Activated CD8-positive, alpha-beta memory T cell treated with anti-CD3 and anti-CD28 coated beads for 4 hours (primary cell): ENCODE measurements at regions not wholly inside any gene's neighbourhood (a gene's known extent, or its start where the extent isn't known, plus 50 kb on each side); places are given as distances from the start of the nearest gene placed in this dataset.
"Not testable (repeated sequence)": the region's sequence is repeated elsewhere in the genome, so short reads cannot be mapped to it uniquely, and the experiment has no call there.

Source experiments
- DNase-seq, 2 donors: peaks; one replicate each; pipeline ENCODE4 v3.0.0-alpha.2; 2020; ENCODE audit warnings: low read depth in 2 of 2

- DNase-seq, result no peak
Measured at GRCh38 chr6:26234421-26235301, 130.3 kb upstream of the BTN3A2 start.

- DNase-seq, result no peak
Measured at GRCh38 chr6:26235302-26235670, 129.7 kb upstream of the BTN3A2 start.

- not testable (repeated sequence) for DNase-seq
Measured at GRCh38 chr6:26239415-26239814, 125.6 kb upstream of the BTN3A2 start.

GRCh38 chr6:26240157-26241032 lies 124.6 kb upstream of the BTN3A2 start:
- peak in 1 of 2 donors; percentile 18 for DNase-seq

- DNase-seq, result peak in 1 of 2 donors; percentile 26
Measured at GRCh38 chr6:26241033-26241895, 123.7 kb upstream of the BTN3A2 start.

- DNase-seq, result no peak
Measured at GRCh38 chr6:26243132-26243531, 121.9 kb upstream of the BTN3A2 start.

GRCh38 chr6:26243752-26244151 lies 121.2 kb upstream of the BTN3A2 start:
- no peak for DNase-seq

GRCh38 chr6:26246058-26246457 lies 118.9 kb upstream of the BTN3A2 start:
- no peak for DNase-seq

- no peak for DNase-seq
Measured at GRCh38 chr6:26246553-26246952, 118.4 kb upstream of the BTN3A2 start.

GRCh38 chr6:26249707-26249956 lies 115.4 kb upstream of the BTN3A2 start:
- DNase-seq, result no peak

- peak; percentile 35 to 41 for DNase-seq
Measured at GRCh38 chr6:26249957-26250697, 114.9 kb upstream of the BTN3A2 start.

GRCh38 chr6:26250698-26251044 lies 114.3 kb upstream of the BTN3A2 start:
- no peak for DNase-seq

- no peak for DNase-seq
Measured at GRCh38 chr6:26251354-26252076, 113.5 kb upstream of the BTN3A2 start.

GRCh38 chr6:26252077-26252472 lies 112.9 kb upstream of the BTN3A2 start:
- DNase-seq, result no peak

GRCh38 chr6:26254724-26255123 lies 110.3 kb upstream of the BTN3A2 start:
- no peak for DNase-seq

GRCh38 chr6:26257272-26257671 lies 107.7 kb upstream of the BTN3A2 start:
- no peak for DNase-seq

GRCh38 chr6:26258212-26258977 lies 106.6 kb upstream of the BTN3A2 start:
- DNase-seq, result no peak

- no peak for DNase-seq
Measured at GRCh38 chr6:26260110-26260637, 104.8 kb upstream of the BTN3A2 start.

- DNase-seq, result no peak
Measured at GRCh38 chr6:26260725-26261490, 104.1 kb upstream of the BTN3A2 start.
